C4-2B (cell line): ENCODE measurements at regions not wholly inside any gene's neighbourhood (a gene's known extent, or its start where the extent isn't known, plus 50 kb on each side); places are given as distances from the start of the nearest gene placed in this dataset.

Source experiments
- ZFX ChIP-seq: fragments of 450-650 bp; IDR thresholded peaks from 2 replicates; pipeline ENCODE4 v1.6.1; 2017
- TF ChIP-seq, protein P1 (sequence below): fragments of 450-650 bp; conservative IDR thresholded peaks from 2 replicates; pipeline ENCODE4 v1.5.1; 2017; ENCODE audit warnings: mild to moderate bottlenecking

DNA sequence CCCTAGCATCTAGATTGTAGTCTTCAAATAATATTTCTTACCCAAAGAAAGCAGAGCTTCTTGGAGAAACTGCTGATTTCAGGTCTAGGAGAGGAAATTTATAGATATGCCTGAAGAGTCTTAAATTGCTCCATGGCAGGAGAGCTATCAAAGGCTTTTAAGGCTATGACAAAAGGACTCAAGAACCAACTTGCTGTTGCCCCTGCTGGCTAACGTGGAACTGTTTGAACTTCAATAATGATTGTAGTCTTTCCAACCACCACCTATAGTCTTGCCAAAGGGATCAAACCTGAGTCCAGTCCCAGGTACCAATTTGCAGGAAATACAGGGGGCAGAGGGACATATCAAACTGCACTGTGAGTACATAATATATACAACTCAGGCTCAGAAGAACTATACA is 336.2 kb upstream of the ESRRG start:
- TF ChIP-seq, protein P1, sequence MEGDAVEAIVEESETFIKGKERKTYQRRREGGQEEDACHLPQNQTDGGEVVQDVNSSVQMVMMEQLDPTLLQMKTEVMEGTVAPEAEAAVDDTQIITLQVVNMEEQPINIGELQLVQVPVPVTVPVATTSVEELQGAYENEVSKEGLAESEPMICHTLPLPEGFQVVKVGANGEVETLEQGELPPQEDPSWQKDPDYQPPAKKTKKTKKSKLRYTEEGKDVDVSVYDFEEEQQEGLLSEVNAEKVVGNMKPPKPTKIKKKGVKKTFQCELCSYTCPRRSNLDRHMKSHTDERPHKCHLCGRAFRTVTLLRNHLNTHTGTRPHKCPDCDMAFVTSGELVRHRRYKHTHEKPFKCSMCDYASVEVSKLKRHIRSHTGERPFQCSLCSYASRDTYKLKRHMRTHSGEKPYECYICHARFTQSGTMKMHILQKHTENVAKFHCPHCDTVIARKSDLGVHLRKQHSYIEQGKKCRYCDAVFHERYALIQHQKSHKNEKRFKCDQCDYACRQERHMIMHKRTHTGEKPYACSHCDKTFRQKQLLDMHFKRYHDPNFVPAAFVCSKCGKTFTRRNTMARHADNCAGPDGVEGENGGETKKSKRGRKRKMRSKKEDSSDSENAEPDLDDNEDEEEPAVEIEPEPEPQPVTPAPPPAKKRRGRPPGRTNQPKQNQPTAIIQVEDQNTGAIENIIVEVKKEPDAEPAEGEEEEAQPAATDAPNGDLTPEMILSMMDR = no peak
- TF ChIP-seq ZFX = no peak
